Activated CD4-positive, alpha-beta memory T cell treated with anti-CD3 and anti-CD28 coated beads for 36 hours (primary cell): ENCODE measurements at regions not wholly inside any gene's neighbourhood (a gene's known extent, or its start where the extent isn't known, plus 50 kb on each side); places are given as distances from the start of the nearest gene placed in this dataset.
"Not testable (repeated sequence)": the region's sequence is repeated elsewhere in the genome, so short reads cannot be mapped to it uniquely, and the experiment has no call there.

ENCODE experiments used
- CTCF ChIA-PET: fragments of 350-600 bp; sonication (Branson Sonifier 250); formaldehyde crosslinking; loops from one replicate; lab custom pipeline; 2021; ENCODE audit warnings: antibody characterized with exemption, inconsistent platforms; lab: Charles Lee
- POLR2A ChIA-PET: fragments of 350-600 bp; sonication (Branson Sonifier 250); formaldehyde crosslinking; loops from one replicate; lab custom pipeline; 2021; ENCODE audit warnings: antibody characterized with exemption; lab: Charles Lee
- DNase-seq: peaks from one replicate; pipeline ENCODE4 v3.0.0-alpha.2; 2020
- H3K27ac Mint-ChIP-seq: one replicate; pipeline ENCODE4 v1.8.0; 2021; ENCODE audit warnings: mixed read lengths
- H3K27me3 Mint-ChIP-seq: one replicate; pipeline ENCODE4 v1.8.0; 2021; ENCODE audit warnings: mixed read lengths
- H3K36me3 Mint-ChIP-seq: one replicate; pipeline ENCODE4 v1.8.0; 2021; ENCODE audit warnings: mixed read lengths
- H3K4me1 Mint-ChIP-seq: one replicate; pipeline ENCODE4 v1.8.0; 2021; ENCODE audit warnings: low read depth, mixed read lengths
- H3K4me3 Mint-ChIP-seq: one replicate; pipeline ENCODE4 v1.8.0; 2021; ENCODE audit warnings: mild to moderate bottlenecking, mixed read lengths
- H3K9me3 Mint-ChIP-seq: one replicate; pipeline ENCODE4 v1.8.0; 2021; ENCODE audit warnings: mixed read lengths
- intact Hi-C: fragments of 100-400 bp; cut with micrococcal nuclease; formaldehyde crosslinking; loops from one replicate; pipeline ENCODE4 v1.15.1; 2023

DNA sequence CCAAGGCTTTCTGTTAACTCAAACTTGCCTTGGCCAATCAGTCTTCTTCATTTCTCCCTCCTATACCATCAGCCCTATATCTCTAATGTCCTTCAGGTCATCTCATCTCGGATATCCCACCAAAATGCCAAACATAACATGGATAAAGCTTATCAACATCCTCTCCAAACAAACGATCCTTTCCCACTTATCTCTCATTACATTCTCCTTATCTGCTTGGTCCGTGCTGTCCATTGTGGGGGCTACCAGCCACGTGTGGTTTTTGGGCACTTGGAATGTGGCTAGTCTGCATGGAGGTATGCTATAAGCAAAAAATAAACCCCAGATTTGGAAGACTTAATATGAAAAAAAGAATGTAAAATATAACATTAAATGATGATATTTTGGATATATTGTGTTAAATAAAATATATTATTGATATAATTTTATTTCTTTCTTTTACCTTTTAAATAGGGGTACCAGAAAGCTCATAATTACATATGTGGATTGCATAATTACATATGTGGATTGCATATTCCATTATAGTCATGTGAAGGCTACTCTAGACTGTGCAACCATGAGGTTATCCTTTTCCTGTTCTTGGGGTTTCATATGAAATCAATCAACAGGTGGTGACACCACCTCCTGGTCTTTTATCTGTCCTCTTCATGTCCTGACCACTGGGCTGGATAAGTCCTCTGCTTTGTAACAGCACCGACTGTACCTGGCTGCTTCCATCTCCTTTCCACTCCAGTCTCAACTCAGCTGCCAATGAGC lies 123.0 kb downstream of the CD83 start:
- CTCF ChIA-PET = no interaction called here
- Mint-ChIP-seq H3K9me3 (peaks cover 10% of the 10 kb centered on the region), H3K27ac (no peak overlapping the region), H3K36me3 (no peaks in the 10 kb centered on the region), H3K4me1 (peaks cover 4% of the 10 kb centered on the region), H3K4me3 (no peak overlapping the region), H3K27me3 (no peaks in the 10 kb centered on the region)
- POLR2A ChIA-PET = no interaction called here
- no peak for DNase-seq
- intact Hi-C loops = no loop called here

DNA sequence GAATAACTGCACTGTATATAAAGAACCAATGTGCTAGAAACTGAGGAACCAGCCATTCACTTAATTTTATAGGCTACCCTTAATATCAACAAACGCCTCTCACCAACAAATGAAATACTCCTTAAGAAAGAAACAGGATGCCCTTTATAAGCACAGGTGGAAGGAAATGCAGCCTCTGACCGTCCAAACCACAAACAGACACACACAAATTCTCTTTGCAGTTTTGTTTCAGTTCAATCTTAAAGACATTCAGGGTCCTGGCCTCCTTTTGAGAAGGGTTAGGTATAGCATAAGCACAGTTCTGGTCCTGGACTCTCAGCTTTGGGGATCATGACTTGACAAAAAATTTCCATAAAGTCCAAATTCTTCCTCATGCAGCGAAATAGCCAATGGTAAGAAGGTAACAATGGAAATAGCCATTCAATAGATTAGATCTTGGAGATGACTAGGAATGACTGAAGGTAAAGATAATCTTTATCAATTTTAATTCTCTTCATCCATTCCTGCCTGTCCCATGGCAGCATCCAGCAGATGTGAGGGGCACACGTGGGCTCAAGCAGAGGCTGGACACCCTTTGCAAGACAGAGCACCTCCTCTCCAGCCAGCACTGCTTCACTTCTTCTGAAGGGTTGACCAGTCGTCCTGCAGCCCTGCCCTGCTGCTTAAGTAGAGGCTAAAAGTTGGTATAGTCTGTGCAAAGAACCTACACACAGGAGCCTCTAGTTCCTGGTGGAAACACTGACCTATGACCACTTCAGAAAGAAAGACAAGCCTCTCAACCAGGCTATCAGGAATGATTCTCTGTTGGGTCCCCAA lies 123.9 kb downstream of the CD83 start:
- no peaks in the 10 kb centered on the region for H3K27me3 Mint-ChIP-seq
- peaks cover 10% of the 10 kb centered on the region for H3K9me3 Mint-ChIP-seq
- no peak overlapping the region for H3K4me3 Mint-ChIP-seq
- CTCF ChIA-PET = no interaction called here
- peaks cover 4% of the 10 kb centered on the region for H3K4me1 Mint-ChIP-seq
- intact Hi-C loops = no loop called here
- no peaks in the 10 kb centered on the region for H3K36me3 Mint-ChIP-seq
- DNase-seq = no peak
- no peak overlapping the region for H3K27ac Mint-ChIP-seq
- POLR2A ChIA-PET = no interaction called here

DNA sequence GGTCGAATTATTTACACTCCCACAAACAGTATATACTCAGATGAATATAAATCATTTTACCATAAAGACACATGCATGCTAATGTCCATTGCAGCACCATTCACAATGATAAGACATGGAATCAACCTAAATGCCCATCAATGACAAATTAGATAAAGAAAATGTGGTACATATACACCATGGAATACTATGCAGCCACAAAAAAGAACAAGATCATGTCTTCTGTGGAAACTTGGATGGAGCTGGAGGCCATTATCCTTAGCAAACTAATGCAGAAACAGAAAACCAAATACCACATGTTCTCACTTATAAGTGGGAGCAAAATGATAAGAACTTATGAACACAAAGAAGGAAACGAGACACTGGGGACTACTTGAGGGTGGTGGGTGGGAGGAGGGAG lies 125.3 kb downstream of the CD83 start:
- H3K27ac Mint-ChIP-seq, H3K4me3 Mint-ChIP-seq, H3K36me3 Mint-ChIP-seq, CTCF ChIA-PET, POLR2A ChIA-PET, DNase-seq, H3K4me1 Mint-ChIP-seq, intact Hi-C loops, H3K9me3 Mint-ChIP-seq, H3K27me3 Mint-ChIP-seq: not testable (repeated sequence)

DNA sequence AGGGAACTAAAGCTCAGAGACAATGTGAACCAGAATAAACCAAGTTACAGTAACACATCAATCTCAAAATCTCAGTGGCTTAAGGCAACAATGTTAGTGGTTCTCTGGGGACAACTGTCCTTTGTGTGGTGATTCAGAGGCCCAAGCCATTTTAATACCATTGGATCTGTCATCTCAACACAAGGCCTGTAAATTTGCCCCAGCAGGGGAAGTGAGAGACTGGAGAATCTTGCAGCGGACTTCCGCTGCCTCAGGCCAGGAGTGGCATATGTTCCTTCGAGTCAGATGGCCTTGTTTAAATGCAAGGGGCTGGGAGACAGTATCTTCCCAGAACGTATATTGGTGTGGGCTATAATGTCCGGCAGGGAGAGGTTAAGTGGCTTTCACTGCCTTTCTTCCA lies 126.0 kb downstream of the CD83 start:
- POLR2A ChIA-PET = no interaction called here
- intact Hi-C loops = no loop called here
- H3K36me3 Mint-ChIP-seq = no peaks in the 10 kb centered on the region
- H3K4me3 Mint-ChIP-seq = no peak overlapping the region
- no peaks in the 10 kb centered on the region for H3K27me3 Mint-ChIP-seq
- peaks cover 4% of the 10 kb centered on the region for H3K4me1 Mint-ChIP-seq
- peaks cover 9% of the 10 kb centered on the region for H3K9me3 Mint-ChIP-seq
- CTCF ChIA-PET = no interaction called here
- DNase-seq = no peak
- H3K27ac Mint-ChIP-seq = no peak overlapping the region

DNA sequence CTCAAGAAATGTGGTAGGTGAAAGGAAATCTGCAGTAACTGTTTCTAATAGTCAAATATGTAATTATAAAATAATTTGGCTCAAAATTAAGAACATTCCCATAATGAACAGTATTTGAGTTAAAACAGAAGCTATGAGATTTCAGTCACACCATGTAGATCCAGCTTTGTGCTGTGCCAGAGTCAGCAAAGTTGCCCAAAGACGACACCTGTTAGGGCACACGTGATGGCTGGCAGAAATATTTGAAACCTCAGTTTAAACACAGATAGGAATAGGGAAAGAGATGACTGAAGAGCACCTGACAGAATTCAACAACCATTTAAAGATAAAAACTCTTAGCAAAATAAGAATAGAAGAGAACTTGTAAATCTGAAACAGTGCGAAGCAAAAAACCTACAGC lies 129.3 kb downstream of the CD83 start:
- H3K36me3 Mint-ChIP-seq = no peaks in the 10 kb centered on the region

DNA sequence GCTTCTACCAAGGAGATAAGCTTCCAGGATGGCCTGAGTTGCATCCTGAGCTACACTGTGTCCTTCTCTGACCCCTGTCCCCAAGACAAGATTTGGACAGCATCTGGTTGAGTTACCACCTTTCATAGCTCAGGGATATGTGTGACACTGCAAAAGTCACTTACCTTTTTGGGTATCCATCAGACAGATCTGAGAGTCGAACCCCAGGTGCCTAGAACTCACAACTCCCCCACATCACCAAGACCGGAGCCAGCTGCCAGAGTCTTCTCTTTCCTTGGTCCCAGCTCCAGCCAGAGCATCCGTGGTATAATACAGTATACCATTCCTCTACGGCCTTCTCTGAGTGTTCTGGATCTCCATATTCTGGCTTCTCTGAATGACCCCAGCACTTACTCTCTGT lies 133.0 kb downstream of the CD83 start:
- no peaks in the 10 kb centered on the region for H3K9me3 Mint-ChIP-seq
- H3K36me3 Mint-ChIP-seq = no peaks in the 10 kb centered on the region
- H3K27ac Mint-ChIP-seq = no peak overlapping the region
- H3K27me3 Mint-ChIP-seq = no peaks in the 10 kb centered on the region
- H3K4me1 Mint-ChIP-seq = no peaks in the 10 kb centered on the region
- no peak for DNase-seq
- intact Hi-C loops = no loop called here
- POLR2A ChIA-PET = no interaction called here
- CTCF ChIA-PET = no interaction called here
- H3K4me3 Mint-ChIP-seq = no peak overlapping the region

More for the DNA sequence above, 129.3 kb downstream of the CD83 start:
- no peaks in the 10 kb centered on the region for H3K27me3 Mint-ChIP-seq
- intact Hi-C loops = no loop called here
- H3K27ac Mint-ChIP-seq = no peak overlapping the region
- no peaks in the 10 kb centered on the region for H3K4me1 Mint-ChIP-seq
- no peak for DNase-seq
- H3K4me3 Mint-ChIP-seq = no peak overlapping the region
- POLR2A ChIA-PET = no interaction called here
- peaks cover 2% of the 10 kb centered on the region for H3K9me3 Mint-ChIP-seq
- CTCF ChIA-PET = no interaction called here

DNA sequence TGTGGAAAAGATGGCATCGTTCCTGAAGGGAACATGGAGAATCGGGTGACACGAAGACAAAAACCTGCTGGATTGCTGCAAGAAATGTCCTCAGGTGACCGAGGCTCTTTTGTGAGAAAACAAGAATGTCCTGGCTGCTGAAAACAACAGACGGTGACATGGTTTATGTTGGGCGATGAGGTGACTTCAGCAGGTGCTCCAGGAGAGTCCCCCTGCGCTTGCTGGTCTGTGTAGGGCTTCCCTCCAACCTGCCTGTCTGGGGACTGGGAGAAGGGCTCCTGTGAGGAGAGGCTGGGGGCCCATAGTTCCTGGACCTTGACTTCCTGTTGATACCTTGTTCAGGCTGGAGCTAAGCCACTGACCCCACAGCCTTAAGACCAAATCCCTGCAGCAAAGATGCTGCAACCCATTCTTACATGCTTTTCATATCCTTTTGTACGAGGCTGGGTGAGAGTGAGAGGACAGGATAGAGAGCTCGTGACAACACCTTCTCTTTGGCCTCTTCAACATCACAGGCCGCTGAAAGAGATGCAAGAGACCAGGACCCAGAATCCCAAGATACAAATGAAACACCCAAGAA lies 134.8 kb downstream of the CD83 start:
- ChIA-PET CTCF (no interaction called here), POLR2A (no interaction called here)
- no peaks in the 10 kb centered on the region for H3K27me3 Mint-ChIP-seq
- no peak for DNase-seq
- H3K9me3 Mint-ChIP-seq = no peaks in the 10 kb centered on the region
- no peak overlapping the region for H3K4me3 Mint-ChIP-seq
- no peak overlapping the region for H3K27ac Mint-ChIP-seq
- no peaks in the 10 kb centered on the region for H3K36me3 Mint-ChIP-seq
- H3K4me1 Mint-ChIP-seq = no peaks in the 10 kb centered on the region
- intact Hi-C loops = no loop called here

DNA sequence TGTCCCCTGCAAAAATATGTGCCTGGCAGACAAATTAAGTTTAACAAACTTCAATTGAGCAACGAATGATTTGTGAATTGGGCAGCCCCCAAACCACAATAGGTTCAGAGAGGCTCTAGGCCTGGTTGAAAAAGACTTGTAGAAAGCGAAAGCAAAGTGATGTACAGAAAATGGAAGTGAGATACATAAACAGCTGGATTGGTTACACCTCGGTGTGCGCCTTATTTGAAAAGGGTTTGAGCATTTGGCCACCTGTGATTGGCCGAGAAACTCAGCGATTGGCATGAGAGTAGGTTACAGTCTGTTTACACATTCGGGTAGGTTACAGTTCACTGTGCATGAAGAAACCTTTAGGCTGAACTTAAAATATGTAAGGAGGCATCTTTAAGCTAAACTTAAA lies 136.9 kb downstream of the CD83 start:
- H3K9me3 Mint-ChIP-seq = no peaks in the 10 kb centered on the region
- no peaks in the 10 kb centered on the region for H3K36me3 Mint-ChIP-seq
- POLR2A ChIA-PET = no interaction called here
- intact Hi-C loops = no loop called here
- H3K4me1 Mint-ChIP-seq = no peaks in the 10 kb centered on the region
- CTCF ChIA-PET = no interaction called here
- no peak for DNase-seq
- H3K27ac Mint-ChIP-seq = no peak overlapping the region
- no peak overlapping the region for H3K4me3 Mint-ChIP-seq
- no peaks in the 10 kb centered on the region for H3K27me3 Mint-ChIP-seq

DNA sequence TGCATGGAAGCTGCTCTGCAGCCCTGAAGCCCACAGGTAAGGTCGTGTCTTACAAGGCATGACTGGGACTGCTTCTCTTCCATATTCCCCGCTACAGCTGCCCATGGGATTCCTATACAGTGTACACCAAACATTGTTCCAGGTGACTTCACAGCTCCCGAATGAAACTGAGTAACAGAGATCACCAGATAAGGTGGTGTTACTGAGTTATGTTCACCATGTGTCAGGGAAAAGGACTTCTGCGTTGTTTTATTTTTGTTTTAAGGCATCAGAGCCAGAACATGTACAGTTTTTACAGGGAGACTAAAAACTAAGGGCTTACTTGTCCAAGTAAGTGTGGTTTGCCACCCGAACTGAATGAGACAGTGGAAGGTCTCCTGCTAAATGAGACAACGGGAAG lies 138.3 kb downstream of the CD83 start:
- ChIA-PET CTCF (no interaction called here), POLR2A (no interaction called here)
- Mint-ChIP-seq H3K9me3 (peaks cover 2% of the 10 kb centered on the region), H3K36me3 (no peaks in the 10 kb centered on the region), H3K4me1 (no peaks in the 10 kb centered on the region), H3K4me3 (no peak overlapping the region), H3K27ac (no peak overlapping the region), H3K27me3 (no peaks in the 10 kb centered on the region)
- intact Hi-C loops = no loop called here
- no peak for DNase-seq

DNA sequence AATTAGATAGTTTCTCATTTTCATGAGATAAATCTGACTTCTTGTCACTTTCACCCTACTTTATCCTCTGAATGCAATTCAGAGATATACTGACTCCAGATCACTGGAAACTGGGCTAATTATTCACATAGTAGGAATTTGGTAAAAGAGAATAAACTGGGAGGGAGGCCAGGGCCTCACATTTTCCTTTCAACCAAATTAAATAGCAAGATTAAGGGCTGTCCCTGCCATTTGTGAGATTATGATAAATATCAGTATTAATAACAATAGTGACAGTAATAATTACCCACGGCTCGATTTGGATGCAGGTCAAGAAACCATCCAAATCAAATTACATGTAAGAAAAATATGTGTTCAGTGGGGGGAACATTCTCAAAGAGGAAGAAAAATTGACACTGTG lies 140.5 kb downstream of the CD83 start:
- CTCF ChIA-PET = no interaction called here
- Mint-ChIP-seq H3K9me3 (peaks cover 6% of the 10 kb centered on the region), H3K27ac (no peak overlapping the region)

DNA sequence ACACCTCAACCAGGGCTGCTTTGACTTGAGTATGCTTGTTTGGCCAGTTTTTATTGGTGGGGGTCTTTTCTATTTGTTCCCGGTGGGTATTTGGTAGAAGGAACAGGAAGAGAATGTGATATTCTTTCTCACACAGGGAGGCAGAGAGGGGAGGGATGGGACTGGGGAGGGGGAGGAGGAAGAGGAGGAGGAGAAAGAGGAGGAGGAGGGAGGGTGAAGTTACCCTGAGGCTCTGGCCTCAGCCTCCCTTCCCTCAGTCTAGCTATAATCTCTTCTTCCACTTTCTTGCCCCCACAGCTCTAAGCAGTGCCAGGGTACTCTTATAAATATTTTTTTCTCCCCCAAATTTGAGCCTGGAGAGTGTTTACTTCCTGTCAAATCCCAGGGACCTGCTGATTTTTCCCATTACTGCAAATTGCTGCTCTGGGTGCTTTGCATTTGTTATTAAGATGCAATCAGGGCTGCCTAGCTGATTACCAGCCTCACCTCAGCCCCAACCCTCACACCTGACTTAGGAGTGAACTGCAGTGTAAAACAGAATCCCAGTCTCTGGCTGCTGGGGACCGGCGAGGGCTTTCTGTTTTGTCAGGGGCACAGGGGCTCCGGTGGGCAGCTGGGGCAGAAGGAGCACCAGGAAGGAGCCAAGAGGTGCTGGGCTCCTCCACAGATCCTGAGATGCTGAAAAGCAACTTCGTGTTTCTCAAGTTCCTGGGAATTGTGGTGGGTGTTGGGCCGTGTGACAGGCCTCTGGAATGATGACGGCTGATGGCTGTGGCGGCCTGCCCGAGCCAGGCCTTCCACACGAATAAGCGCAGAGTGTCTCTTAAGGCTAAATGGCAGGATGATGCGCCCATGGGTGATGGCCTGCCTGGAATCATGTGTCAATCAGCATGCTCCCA lies 141.4 kb downstream of the CD83 start:
- H3K4me3 Mint-ChIP-seq = no peak overlapping the region
- no peak for DNase-seq
- ChIA-PET POLR2A (no interaction called here), CTCF (no interaction called here)
- peaks cover 9% of the 10 kb centered on the region for H3K9me3 Mint-ChIP-seq
- no peaks in the 10 kb centered on the region for H3K4me1 Mint-ChIP-seq
- H3K36me3 Mint-ChIP-seq = no peaks in the 10 kb centered on the region
- intact Hi-C loops = no loop called here
- no peaks in the 10 kb centered on the region for H3K27me3 Mint-ChIP-seq
- no peak overlapping the region for H3K27ac Mint-ChIP-seq

More for the DNA sequence above, 140.5 kb downstream of the CD83 start:
- Mint-ChIP-seq H3K36me3 (no peaks in the 10 kb centered on the region), H3K27me3 (no peaks in the 10 kb centered on the region), H3K4me1 (no peaks in the 10 kb centered on the region), H3K4me3 (no peak overlapping the region)
- intact Hi-C loops = no loop called here
- no peak for DNase-seq
- POLR2A ChIA-PET = no interaction called here

DNA sequence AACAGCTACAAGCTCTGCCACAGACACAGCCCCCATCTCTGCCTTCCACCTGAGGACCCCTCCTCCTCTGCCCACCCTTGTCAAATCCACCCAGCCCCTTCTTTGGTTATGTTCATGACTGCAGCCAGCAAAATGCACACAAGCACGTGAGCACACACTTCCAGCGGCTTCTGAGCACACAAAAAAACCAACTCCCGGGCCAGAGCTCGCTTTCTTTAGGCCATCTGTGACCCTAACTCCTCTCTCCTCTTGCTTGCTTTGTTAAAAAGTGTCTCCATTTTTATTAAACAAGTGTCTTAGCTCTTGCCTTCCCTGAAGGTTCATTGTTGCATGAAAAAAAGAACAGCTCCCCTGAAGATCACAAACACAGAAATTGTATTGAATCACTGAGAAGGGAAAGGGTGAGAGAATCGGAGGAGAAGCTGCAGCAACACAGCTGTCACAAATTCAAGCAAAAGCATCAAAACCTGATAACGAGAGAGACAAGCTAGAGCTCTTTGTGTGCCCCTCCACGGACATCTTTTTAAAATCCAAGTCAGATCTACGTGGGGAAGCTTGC lies 142.1 kb downstream of the CD83 start:
- ChIA-PET CTCF (no interaction called here), POLR2A (no interaction called here)
- no peak for DNase-seq
- Mint-ChIP-seq H3K4me3 (no peak overlapping the region), H3K9me3 (peaks cover 15% of the 10 kb centered on the region), H3K36me3 (no peaks in the 10 kb centered on the region), H3K27ac (no peak overlapping the region), H3K4me1 (no peaks in the 10 kb centered on the region), H3K27me3 (no peaks in the 10 kb centered on the region)
- intact Hi-C loops = no loop called here
